Mucosa of rectum (tissue), 2 donors: ENCODE measurements at regions not wholly inside any gene's neighbourhood (a gene's known extent, or its start where the extent isn't known, plus 50 kb on each side); places are given as distances from the start of the nearest gene placed in this dataset.
"Not testable (repeated sequence)": the region's sequence is repeated elsewhere in the genome, so short reads cannot be mapped to it uniquely, and the experiment has no call there.

Experiments
- H3K27ac ChIP-seq, 2 donors: one replicate each; pipeline ENCODE4 v1.7.0; 2013; ENCODE audit warnings: inconsistent platforms in 2 of 2, low read depth in 2 of 2, low read length in 2 of 2
- H3K27me3 ChIP-seq, 2 donors: one replicate each; pipeline ENCODE4 v1.7.0; 2013; ENCODE audit warnings: low read length in 2 of 2; ENCODE audit not compliant: control insufficient read depth in 2 of 2, insufficient read depth in 2 of 2
- H3K36me3 ChIP-seq, 2 donors: one replicate each; pipeline ENCODE4 v1.7.0; 2013; ENCODE audit warnings: low read length in 2 of 2; ENCODE audit not compliant: control insufficient read depth in 2 of 2, insufficient read depth in 2 of 2
- H3K4me1 ChIP-seq, 2 donors: one replicate each; pipeline ENCODE4 v1.7.0; 2013; ENCODE audit warnings: low read length in 2 of 2, mild to moderate bottlenecking in 1 of 2; ENCODE audit not compliant: control insufficient read depth in 2 of 2, insufficient read depth in 2 of 2
- H3K4me3 ChIP-seq, 2 donors: one replicate each; pipeline ENCODE4 v1.7.0; 2013; ENCODE audit warnings: low read length in 2 of 2
- H3K9ac ChIP-seq, 2 donors: one replicate each; pipeline ENCODE4 v1.7.0; 2013; ENCODE audit warnings: low read length in 2 of 2, low read depth in 1 of 2, mild to moderate bottlenecking in 1 of 2
- H3K9me3 ChIP-seq, 2 donors: one replicate each; pipeline ENCODE4 v1.7.0; 2013; ENCODE audit warnings: low read length in 2 of 2; ENCODE audit not compliant: control insufficient read depth in 2 of 2
- donor health status: healthy.
- donor health status: Normal muscosa, but diverticular disease.

DNA sequence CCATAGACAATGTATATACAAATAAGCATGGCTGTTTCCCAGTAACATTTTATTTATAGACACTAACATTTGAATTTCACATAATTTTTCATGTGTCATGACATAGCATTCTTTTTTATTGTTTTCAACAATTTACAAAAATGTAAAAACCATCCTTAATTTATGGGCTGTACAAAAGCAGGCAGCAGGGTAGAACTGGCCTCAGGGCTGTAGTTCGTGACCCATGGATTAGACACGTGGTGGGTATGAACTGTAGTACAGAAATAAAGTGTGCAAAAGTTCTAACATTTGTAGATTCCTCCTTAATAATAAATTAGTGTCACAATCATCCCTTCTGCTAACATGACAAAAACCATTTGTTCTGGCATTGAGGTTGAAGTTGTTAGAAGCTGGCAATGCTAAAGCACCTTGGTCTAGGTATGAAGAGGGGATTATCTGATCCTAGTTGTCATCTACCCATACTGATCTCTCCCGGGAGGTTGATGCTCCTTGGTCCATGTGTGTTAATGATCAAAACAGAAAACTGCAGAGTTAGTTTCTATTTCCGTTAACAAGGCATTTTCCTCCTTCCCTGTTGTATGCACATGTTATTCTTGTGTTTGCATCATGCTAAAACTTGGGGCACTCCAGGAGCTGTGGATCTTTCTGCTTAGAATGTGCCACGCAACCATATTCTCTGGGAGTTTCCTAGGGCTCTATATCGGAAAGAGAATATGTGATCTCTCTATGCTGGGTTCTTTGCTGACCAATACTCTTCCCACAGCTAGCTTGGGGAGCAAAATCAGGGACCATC is 917.6 kb downstream of the TLE1 start:
- Histone ChIP-seq H3K4me1 (no peaks in the 10 kb centered on the region), H3K27me3 (no peaks in the 10 kb centered on the region), H3K4me3 (no peak overlapping the region), H3K36me3 (no peaks in the 10 kb centered on the region), H3K9ac (no peak overlapping the region), H3K9me3 (no peaks in the 10 kb centered on the region), H3K27ac (no peak overlapping the region)

DNA sequence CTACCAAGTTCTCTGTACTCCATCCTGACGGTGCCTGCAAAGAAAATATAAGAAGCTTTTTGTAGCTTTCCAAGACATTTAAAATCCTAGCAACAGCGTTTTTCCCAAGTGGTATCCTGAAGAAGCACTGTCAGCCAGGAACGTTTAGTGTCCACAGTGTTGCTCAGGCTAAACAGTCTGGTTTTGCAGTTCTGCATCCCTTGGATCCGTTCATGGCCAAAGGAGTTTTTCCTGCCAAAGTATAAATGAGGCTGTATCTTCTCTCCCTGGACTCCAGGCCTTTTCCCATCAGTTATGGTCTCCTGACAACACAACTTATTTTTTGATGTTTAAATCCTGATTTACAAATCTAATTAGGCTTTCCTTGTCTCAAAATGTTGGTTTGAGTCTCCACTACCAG is 925.8 kb downstream of the TLE1 start:
- H3K9ac ChIP-seq = no peak overlapping the region
- H3K4me1 ChIP-seq = no peaks in the 10 kb centered on the region
- H3K36me3 ChIP-seq = no peaks in the 10 kb centered on the region
- no peaks in the 10 kb centered on the region for H3K27me3 ChIP-seq
- H3K9me3 ChIP-seq = no peaks in the 10 kb centered on the region
- H3K27ac ChIP-seq = no peak overlapping the region
- no peak overlapping the region for H3K4me3 ChIP-seq

DNA sequence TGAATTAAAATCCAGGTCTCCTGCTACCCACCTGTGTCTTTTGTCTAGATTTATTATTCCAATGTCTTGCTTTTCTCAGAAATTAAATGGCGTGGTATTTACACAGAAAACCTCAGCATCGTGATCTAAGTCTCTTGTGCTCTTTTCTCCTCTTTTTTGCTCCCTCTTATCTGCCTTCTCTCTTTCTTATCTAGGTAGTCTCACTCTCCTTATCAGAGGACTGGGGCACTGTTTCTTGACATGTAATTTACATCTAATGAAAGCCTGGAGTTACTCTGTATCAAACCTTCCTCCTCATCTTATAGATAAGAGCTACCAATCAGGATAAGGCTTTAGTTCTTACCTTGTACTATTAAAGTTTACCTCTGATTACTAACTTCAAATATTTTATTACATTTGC is 933.8 kb downstream of the TLE1 start:
- no peak overlapping the region for H3K4me3 ChIP-seq
- no peak overlapping the region for H3K9ac ChIP-seq
- H3K4me1 ChIP-seq = no peaks in the 10 kb centered on the region
- no peaks in the 10 kb centered on the region for H3K27me3 ChIP-seq
- no peaks in the 10 kb centered on the region for H3K36me3 ChIP-seq
- no peak overlapping the region for H3K27ac ChIP-seq
- H3K9me3 ChIP-seq = no peaks in the 10 kb centered on the region

DNA sequence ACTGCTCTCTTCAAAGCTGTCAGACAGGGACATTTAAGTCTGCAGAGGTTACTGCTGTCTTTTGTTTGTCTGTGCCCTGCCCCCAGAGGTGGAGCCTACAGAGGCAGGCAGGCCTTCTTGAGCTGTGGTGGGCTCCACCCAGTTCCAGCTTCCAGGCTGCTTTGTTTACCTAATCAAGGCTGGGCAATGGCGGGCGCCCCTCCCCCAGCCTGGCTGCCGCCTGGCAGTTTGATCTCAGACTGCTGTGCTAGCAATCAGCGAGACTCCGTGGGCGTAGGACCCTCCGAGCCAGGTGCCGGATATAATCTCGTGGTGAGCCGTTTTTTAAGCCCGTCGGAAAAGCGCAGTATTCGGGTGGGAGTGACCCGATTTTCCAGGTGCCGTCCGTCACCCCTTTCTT is 942.3 kb downstream of the TLE1 start:
- not testable (repeated sequence) for H3K9ac ChIP-seq, H3K4me3 ChIP-seq, H3K27ac ChIP-seq, H3K27me3 ChIP-seq, H3K9me3 ChIP-seq, H3K4me1 ChIP-seq, H3K36me3 ChIP-seq

DNA sequence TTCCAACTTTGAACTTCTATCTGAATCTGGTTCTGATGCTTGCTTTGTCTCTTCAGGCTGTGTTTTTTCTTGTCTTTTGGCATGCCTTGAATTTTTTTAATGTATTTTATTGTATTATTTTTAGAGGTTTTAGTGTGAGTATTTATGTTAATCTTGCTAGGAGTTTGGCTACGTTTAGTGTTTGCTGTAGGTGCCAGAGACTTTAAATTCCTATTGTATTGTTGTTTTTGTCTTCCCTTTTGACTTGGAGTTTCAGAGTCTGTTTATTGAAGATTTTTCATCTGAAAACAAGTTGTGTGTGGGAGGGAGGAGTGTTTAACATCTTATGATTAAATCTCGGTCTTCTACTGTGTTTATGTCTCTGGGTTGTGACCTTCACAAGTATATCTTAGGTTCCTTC is 956.8 kb downstream of the TLE1 start:
- Histone ChIP-seq H3K36me3 (no peaks in the 10 kb centered on the region), H3K9ac (no peak overlapping the region), H3K27me3 (no peaks in the 10 kb centered on the region), H3K27ac (no peak overlapping the region), H3K4me1 (no peaks in the 10 kb centered on the region), H3K9me3 (no peaks in the 10 kb centered on the region), H3K4me3 (no peak overlapping the region)

DNA sequence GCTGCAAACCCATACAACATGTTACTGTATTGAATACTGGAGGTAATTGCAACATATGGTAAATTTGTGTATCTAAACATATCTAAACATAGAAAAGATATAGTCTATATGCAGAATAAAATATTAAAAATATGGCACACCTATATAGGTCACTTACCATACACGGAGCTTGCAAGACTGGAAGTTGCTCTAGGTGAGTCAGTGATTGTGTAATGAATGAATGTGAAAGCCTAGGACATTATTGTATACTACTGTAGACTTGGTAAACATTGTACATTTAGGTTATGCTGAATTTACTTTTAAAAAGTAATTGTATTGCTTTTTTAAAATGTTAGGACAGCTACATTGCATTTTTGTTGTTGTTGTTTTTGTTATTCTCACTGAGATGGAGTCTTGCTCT is 968.8 kb downstream of the TLE1 start:
- Histone ChIP-seq H3K9me3 (no peaks in the 10 kb centered on the region), H3K4me3 (no peak overlapping the region), H3K9ac (no peak overlapping the region), H3K4me1 (no peaks in the 10 kb centered on the region), H3K27ac (no peak overlapping the region), H3K36me3 (no peaks in the 10 kb centered on the region), H3K27me3 (no peaks in the 10 kb centered on the region)

DNA sequence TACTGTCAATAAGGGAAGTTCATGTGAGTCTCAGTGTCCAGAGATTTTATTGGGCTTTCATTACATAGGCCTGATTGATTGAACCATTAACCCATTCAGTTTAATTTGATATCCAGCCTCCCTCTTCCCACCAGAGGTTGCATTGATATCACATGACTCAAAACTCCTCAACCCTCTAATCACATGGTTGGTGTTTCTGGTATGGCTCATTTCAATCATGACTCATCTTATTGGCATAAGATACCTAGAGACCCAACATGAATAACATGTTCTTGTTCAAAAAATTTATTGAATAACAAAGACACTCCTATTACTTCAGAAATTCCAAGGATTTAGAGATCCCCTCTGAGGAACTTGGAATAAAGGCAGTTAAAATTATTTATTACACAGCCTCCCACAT is 982.2 kb downstream of the TLE1 start:
- H3K9me3 ChIP-seq = peaks cover 0 to 4% of the 10 kb centered on the region in 2 donors
- H3K36me3 ChIP-seq = no peaks in the 10 kb centered on the region
- H3K27me3 ChIP-seq = no peaks in the 10 kb centered on the region
- no peak overlapping the region for H3K27ac ChIP-seq
- no peak overlapping the region for H3K4me3 ChIP-seq
- no peak overlapping the region for H3K9ac ChIP-seq
- no peaks in the 10 kb centered on the region for H3K4me1 ChIP-seq

DNA sequence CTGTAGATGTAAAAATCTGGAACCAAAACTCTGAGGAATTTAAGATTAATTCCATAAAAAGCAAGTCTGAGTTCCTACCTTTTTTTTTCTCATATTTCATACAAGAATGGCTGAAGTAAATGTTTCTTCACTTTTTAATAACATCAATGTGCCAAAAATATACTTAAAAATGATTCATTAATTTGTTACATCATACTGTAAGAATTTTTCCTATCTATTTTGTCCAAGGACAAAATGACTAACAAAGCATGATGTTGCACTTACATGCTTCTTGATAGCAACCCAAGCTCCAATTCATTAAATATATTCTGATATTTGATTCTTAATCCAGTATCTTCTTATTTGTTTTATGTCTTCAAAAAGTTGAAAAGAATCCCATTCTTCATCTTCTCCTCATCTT is 988.3 kb downstream of the TLE1 start:
- Histone ChIP-seq H3K9ac (no peak overlapping the region), H3K27ac (no peak overlapping the region), H3K36me3 (no peaks in the 10 kb centered on the region), H3K27me3 (no peaks in the 10 kb centered on the region), H3K4me1 (no peaks in the 10 kb centered on the region), H3K9me3 (no peaks in the 10 kb centered on the region), H3K4me3 (no peak overlapping the region)

DNA sequence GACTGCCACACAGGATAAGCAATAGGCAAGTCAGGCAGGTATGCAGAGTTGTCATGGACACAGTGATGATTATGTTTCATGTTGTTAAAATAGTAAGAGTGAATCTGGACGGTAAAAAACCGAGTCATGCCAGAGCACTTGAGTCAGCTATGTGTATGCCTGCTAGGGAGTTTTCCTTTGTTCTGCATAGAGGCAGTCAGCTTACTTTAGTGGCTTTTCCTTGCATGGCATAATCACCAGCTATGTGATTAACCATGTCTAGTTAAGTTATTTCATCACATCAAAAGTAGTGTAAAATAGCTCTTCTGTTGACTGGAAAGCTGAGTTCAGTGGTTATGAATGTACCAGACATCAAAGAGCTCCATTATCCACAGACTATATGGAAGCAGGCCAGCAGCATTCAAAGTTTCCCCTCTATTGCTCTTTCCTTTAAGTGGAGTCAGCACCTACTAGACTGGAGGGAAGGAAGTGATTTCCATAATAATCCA is 989.8 kb downstream of the TLE1 start:
- H3K36me3 ChIP-seq = no peaks in the 10 kb centered on the region
- H3K27me3 ChIP-seq = no peaks in the 10 kb centered on the region
- no peak overlapping the region for H3K27ac ChIP-seq
- H3K4me1 ChIP-seq = no peaks in the 10 kb centered on the region
- H3K9me3 ChIP-seq = no peaks in the 10 kb centered on the region
- no peak overlapping the region for H3K4me3 ChIP-seq
- no peak overlapping the region for H3K9ac ChIP-seq

DNA sequence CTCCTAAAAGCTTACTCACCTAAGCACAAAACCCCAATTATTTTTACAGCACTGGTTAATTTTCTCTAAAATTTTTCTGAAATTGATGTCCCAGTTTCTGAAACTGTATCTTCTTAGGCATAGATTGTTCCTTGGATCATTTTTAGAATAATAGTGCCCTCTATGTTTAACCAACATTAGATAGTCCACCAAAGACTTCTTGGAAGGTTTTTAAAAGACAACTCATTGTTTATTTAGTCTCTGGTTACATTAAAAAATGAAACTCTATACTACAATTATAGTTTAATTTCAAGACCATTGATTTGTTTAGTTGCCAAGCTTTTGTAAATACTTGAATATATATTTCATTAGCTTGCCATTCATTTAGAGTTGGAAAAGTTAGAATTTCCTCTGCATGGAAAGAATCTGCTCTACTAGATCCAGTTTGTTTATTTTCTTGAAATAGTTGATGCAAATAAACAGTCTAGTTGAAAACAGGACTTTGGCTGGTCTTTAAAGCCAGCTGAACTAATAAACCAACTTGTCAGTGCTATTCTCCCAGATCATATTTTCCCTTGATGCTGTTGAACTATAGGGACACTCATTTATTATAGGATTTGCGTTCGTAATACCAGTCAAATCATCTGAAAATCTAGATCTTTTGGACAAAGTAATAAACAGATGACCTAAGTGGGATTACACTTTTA is 990.5 kb downstream of the TLE1 start:
- Histone ChIP-seq H3K4me3 (no peak overlapping the region), H3K27ac (no peak overlapping the region), H3K36me3 (no peaks in the 10 kb centered on the region), H3K27me3 (no peaks in the 10 kb centered on the region), H3K9me3 (no peaks in the 10 kb centered on the region), H3K4me1 (no peaks in the 10 kb centered on the region), H3K9ac (no peak overlapping the region)
